ENCODE measurements at regions not wholly inside any gene's neighbourhood (a gene's known extent, or its start where the extent isn't known, plus 50 kb on each side); places are given as distances from the start of the nearest gene placed in this dataset.

DNA sequence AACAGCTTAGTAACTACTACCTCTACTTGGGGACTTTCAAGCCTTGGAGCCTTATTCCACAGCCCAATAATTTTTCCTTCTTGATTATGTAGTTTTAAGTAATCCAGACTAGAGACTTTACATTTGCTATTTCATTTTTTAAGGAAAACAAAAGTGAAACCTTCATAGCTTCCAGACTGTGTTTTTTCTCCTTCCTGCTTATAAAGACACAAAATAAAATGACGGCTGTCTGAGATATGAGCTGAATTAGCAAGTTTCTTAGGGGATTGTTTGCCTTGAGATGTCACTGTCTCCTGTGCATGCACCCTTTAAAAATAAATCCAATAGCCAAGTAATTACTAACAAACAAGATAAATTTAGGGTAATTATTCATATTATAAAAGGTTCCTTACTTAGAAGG, 78.8 kb upstream of the PACRGL start:
- no peak overlapping the region for H3K27ac ChIP-seq
- TF ChIP-seq, protein P1, sequence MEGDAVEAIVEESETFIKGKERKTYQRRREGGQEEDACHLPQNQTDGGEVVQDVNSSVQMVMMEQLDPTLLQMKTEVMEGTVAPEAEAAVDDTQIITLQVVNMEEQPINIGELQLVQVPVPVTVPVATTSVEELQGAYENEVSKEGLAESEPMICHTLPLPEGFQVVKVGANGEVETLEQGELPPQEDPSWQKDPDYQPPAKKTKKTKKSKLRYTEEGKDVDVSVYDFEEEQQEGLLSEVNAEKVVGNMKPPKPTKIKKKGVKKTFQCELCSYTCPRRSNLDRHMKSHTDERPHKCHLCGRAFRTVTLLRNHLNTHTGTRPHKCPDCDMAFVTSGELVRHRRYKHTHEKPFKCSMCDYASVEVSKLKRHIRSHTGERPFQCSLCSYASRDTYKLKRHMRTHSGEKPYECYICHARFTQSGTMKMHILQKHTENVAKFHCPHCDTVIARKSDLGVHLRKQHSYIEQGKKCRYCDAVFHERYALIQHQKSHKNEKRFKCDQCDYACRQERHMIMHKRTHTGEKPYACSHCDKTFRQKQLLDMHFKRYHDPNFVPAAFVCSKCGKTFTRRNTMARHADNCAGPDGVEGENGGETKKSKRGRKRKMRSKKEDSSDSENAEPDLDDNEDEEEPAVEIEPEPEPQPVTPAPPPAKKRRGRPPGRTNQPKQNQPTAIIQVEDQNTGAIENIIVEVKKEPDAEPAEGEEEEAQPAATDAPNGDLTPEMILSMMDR (conservative IDR thresholded peaks at IDR 0.05) = no peak

DNA sequence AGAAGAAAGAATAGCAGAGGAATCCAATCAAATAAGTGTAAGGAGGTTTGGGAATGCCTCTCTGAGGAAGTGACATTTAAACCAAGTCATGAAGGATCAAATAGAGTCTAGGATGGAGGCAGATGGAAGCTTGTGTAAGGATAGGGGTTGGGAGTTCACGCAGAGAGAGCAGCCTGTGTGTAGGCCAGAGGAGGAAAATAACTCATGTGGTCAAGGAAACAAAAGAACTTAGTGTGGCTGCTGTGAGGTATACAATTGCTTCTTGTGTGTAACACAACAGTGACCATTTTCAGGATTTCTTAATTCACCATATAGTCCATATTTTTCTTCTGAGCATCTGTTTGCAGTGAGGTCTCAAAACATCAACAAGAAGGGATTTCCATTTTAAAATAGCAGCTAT, 77.6 kb upstream of the PACRGL start:
- TF ChIP-seq, protein P1 (conservative IDR thresholded peaks at IDR 0.05) = no peak
- no peak overlapping the region for H3K27ac ChIP-seq

DNA sequence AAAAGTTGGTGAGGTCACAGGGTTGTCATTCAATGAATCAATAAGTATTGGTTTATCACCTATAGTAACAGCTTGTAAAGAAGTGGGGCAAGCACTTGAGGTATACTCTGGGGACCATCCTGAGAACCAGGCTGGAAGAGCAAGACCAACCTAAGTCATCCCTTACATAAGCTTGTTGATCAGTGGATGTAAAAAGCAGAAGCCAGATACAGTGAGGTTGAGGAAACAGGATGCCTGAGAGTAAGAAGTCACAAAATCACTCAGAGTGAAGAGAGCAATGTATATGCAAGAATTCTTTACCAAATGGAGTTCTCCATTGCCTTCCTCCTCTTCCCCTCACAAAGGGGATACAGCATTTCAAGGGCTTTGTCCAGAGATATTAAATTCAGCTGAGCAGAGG, 76.3 kb upstream of the PACRGL start:
- H3K27ac ChIP-seq = no peak overlapping the region
- TF ChIP-seq, protein P1 (conservative IDR thresholded peaks at IDR 0.05) = no peak

DNA sequence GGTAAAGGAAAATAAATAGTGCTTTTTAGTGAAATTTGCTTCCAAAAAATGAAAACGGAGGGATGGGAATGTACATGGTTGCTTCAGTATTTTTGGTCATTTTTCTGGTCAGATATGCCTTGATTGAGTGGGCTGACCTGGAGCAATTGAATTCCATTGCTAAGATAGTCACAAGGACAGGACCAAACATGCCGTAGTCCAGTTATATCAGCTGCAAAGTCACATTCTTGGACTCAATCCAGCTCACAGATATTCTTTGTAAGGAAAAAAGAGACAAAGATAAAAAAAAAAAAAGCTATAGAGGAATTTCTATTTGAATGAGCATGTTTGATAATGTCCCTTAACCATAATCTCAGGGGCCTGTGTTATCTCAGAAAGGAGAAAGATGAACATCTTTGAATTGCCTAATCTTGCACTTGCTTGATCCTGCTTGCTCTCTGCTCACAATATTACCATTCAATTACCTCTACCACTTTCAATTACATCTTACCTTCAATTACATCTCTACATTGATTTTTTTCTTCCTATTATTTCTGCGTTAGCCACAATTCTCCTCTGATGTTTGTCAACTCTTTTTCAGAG, 75.4 kb upstream of the PACRGL start:
- no peak overlapping the region for H3K27ac ChIP-seq
- TF ChIP-seq, protein P1 (conservative IDR thresholded peaks at IDR 0.05) = no peak

DNA sequence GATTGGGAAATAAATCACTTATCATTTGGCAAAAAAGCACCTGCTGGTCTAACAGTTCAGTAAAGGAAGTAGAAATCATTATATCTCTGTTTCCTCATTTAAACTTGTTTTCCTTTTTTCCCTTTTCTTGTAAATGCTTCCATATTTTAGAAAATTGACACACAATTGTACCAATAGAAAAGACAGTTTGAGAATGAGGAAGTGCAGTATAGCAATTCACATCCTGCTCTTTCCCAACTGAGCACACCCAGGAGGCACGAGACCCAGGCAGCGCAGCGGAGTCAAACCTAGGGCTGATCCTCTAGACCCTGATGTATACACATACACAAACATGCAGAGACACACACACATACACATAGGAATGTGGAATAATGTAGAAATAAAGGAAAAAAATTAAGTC, 74.8 kb upstream of the PACRGL start:
- TF ChIP-seq, protein P1 (conservative IDR thresholded peaks at IDR 0.05) = no peak
- no peak overlapping the region for H3K27ac ChIP-seq

DNA sequence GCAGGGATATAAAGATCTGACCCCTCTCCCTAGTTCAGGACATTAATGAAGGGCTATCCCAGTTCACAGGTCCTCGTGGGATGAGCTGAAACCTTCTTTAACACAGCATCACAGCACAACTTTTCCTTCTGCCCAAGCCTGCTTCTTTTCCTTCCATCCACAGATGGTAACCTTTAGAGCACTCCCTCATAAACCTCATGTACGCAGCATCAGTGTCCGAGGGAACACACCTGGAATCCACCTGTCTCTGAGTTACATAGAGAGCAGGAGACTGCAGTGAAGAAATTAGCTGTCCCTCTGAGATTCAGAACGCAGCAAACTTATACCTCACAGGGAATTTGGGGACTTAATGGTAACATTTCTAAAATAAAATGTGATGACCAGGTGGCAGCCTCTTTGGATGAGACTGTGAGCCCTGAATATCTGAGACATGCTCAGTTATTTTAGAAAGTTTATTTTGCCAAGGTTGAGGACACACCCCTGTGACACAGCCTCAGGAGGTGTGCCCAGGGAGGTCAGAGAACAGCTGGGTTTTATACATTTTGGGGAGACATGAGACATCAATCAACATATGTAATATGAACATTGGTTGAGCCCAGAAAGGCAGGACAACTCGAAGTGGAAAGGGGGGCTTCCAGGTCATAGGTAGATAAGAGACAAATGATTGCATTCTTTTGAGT, 73.8 kb upstream of the PACRGL start:
- H3K27ac ChIP-seq = no peak overlapping the region
- TF ChIP-seq, protein P1 (conservative IDR thresholded peaks at IDR 0.05) = no peak

DNA sequence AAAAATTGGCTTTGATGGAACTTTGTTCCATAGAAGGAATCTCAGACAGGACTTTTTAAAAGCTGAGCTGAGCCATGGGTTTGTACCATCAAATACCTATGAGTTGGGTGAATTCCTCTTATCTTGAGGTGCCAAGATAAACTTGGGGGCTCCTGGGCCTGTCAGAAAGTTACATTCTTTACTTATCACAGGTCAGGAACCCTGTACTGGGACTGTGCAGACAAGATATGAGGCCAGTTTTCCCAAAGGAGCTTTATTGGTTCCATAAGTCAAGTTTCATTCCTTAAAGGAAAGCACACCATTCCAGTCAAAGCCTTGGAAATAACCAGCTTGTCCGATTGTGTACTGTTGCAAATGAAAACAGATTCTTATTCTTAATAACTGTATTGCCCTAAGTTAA, 72.4 kb upstream of the PACRGL start:
- H3K27ac ChIP-seq = no peak overlapping the region
- TF ChIP-seq, protein P1 (conservative IDR thresholded peaks at IDR 0.05) = no peak

Measured in VCaP (cell line).